ENCODE measurements at regions not wholly inside any gene's neighbourhood (a gene's known extent, or its start where the extent isn't known, plus 50 kb on each side); places are given as distances from the start of the nearest gene placed in this dataset.

GRCh38 chr13:70893832-70894231 is 785.6 kb upstream of the KLHL1 start:
- TF ChIP-seq, protein P1, sequence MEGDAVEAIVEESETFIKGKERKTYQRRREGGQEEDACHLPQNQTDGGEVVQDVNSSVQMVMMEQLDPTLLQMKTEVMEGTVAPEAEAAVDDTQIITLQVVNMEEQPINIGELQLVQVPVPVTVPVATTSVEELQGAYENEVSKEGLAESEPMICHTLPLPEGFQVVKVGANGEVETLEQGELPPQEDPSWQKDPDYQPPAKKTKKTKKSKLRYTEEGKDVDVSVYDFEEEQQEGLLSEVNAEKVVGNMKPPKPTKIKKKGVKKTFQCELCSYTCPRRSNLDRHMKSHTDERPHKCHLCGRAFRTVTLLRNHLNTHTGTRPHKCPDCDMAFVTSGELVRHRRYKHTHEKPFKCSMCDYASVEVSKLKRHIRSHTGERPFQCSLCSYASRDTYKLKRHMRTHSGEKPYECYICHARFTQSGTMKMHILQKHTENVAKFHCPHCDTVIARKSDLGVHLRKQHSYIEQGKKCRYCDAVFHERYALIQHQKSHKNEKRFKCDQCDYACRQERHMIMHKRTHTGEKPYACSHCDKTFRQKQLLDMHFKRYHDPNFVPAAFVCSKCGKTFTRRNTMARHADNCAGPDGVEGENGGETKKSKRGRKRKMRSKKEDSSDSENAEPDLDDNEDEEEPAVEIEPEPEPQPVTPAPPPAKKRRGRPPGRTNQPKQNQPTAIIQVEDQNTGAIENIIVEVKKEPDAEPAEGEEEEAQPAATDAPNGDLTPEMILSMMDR (IDR thresholded peaks at IDR 0.05; ENCODE audit: borderline replicate concordance, extremely low read depth, low read length, poor library complexity, severe bottlenecking): no peak
- TF ChIP-seq EZH2 (IDR thresholded peaks at IDR 0.05; ENCODE audit: borderline replicate concordance, low read depth, low read length, severe bottlenecking): no peak

Data from DND-41 (cell line).